ENCODE measurements at regions not wholly inside any gene's neighbourhood (a gene's known extent, or its start where the extent isn't known, plus 50 kb on each side); places are given as distances from the start of the nearest gene placed in this dataset.

GRCh38 chr1:201597551-201598230 lies 58.8 kb downstream of the NAV1 start:
- H3K4me3 ChIP-seq (ENCODE audit: low read length) = no peak overlapping the region
- no peak overlapping the region for H3K9ac ChIP-seq (ENCODE audit: low read length)
- H3K9me3 ChIP-seq (ENCODE audit: low read length) = no peaks in the 10 kb centered on the region
- no peak overlapping the region for H3K27ac ChIP-seq (ENCODE audit: low read length)
- H3K79me2 ChIP-seq (replicated peaks; ENCODE audit: insufficient read depth, low read length) = no peaks in the 10 kb centered on the region
- no peak overlapping the region for H3K4me2 ChIP-seq (ENCODE audit: low read length)
- H4K20me1 ChIP-seq (ENCODE audit: insufficient read depth) = no peaks in the 10 kb centered on the region
- no peaks in the 10 kb centered on the region for H3K9me2 ChIP-seq (ENCODE audit: insufficient read depth, low read length)
- H3F3A ChIP-seq (ENCODE audit: insufficient read depth, low read length, poor library complexity, severe bottlenecking) = no peaks in the 10 kb centered on the region
- H3K27me3 ChIP-seq (ENCODE audit: insufficient read depth, low read depth, low read length) = no peaks in the 10 kb centered on the region
- no peaks in the 10 kb centered on the region for H3K36me3 ChIP-seq (ENCODE audit: insufficient read depth, low read length)
- H2AFZ ChIP-seq (ENCODE audit: low read depth, low read length) = no peak overlapping the region
- TF ChIP-seq CTCF (IDR thresholded peaks at IDR 0.05; ENCODE audit: poor library complexity, severe bottlenecking) (no peak), SMC3 (conservative IDR thresholded peaks at IDR 0.05; ENCODE audit: poor library complexity) (no peak), EP300 (conservative IDR thresholded peaks at IDR 0.05; ENCODE audit: poor library complexity, severe bottlenecking) (no peak), RAD21 (conservative IDR thresholded peaks at IDR 0.05) (no peak), POLR2AphosphoS5 (IDR thresholded peaks at IDR 0.05) (no peak), REST (IDR thresholded peaks at IDR 0.05; ENCODE audit: borderline replicate concordance) (no peak), EZH2 (IDR thresholded peaks at IDR 0.05; ENCODE audit: borderline replicate concordance, insufficient read depth, low read length, poor library complexity, severe bottlenecking) (no peak), MXI1 (conservative IDR thresholded peaks at IDR 0.05; ENCODE audit: poor library complexity, severe bottlenecking) (no peak), TAF1 (IDR thresholded peaks at IDR 0.05; ENCODE audit: low read depth) (no peak)

- no peaks in the 10 kb centered on the region for H4K20me1 ChIP-seq (ENCODE audit: insufficient read depth)
- no peak overlapping the region for H2AFZ ChIP-seq (ENCODE audit: low read depth, low read length)
- no peaks in the 10 kb centered on the region for H3K79me2 ChIP-seq (replicated peaks; ENCODE audit: insufficient read depth, low read length)
- no peak overlapping the region for H3K4me3 ChIP-seq (ENCODE audit: low read length)
- H3K9me2 ChIP-seq (ENCODE audit: insufficient read depth, low read length) = no peaks in the 10 kb centered on the region
- no peaks in the 10 kb centered on the region for H3K27me3 ChIP-seq (ENCODE audit: insufficient read depth, low read depth, low read length)
- H3K36me3 ChIP-seq (ENCODE audit: insufficient read depth, low read length) = no peaks in the 10 kb centered on the region
- TF ChIP-seq RAD21 (conservative IDR thresholded peaks at IDR 0.05) (no peak), REST (IDR thresholded peaks at IDR 0.05; ENCODE audit: borderline replicate concordance) (no peak), SMC3 (conservative IDR thresholded peaks at IDR 0.05; ENCODE audit: poor library complexity) (no peak), POLR2AphosphoS5 (IDR thresholded peaks at IDR 0.05) (no peak), EP300 (conservative IDR thresholded peaks at IDR 0.05; ENCODE audit: poor library complexity, severe bottlenecking) (no peak), TAF1 (IDR thresholded peaks at IDR 0.05; ENCODE audit: low read depth) (no peak), EZH2 (IDR thresholded peaks at IDR 0.05; ENCODE audit: borderline replicate concordance, insufficient read depth, low read length, poor library complexity, severe bottlenecking) (no peak), CTCF (IDR thresholded peaks at IDR 0.05; ENCODE audit: poor library complexity, severe bottlenecking) (no peak), MXI1 (conservative IDR thresholded peaks at IDR 0.05; ENCODE audit: poor library complexity, severe bottlenecking) (no peak)
- H3K9ac ChIP-seq (ENCODE audit: low read length) = no peak overlapping the region
- H3F3A ChIP-seq (ENCODE audit: insufficient read depth, low read length, poor library complexity, severe bottlenecking) = no peaks in the 10 kb centered on the region
- no peak overlapping the region for H3K27ac ChIP-seq (ENCODE audit: low read length)
- no peaks in the 10 kb centered on the region for H3K9me3 ChIP-seq (ENCODE audit: low read length)
- H3K4me2 ChIP-seq (ENCODE audit: low read length) = no peak overlapping the region
Measured at GRCh38 chr1:201598396-201598795, 59.5 kb downstream of the NAV1 start.
